Loucy (cell line): ENCODE measurements at regions not wholly inside any gene's neighbourhood (a gene's known extent, or its start where the extent isn't known, plus 50 kb on each side); places are given as distances from the start of the nearest gene placed in this dataset.

Experiments
- H2AFZ ChIP-seq: fragments of 200-600 bp; sonication (generic); 2 replicates; pipeline ENCODE4 v1.6.0; 2016; ENCODE audit warnings: antibody characterized with exemption, mild to moderate bottlenecking, low read length, moderate library complexity
- H3F3A ChIP-seq: fragments of 200-600 bp; 2 replicates; pipeline ENCODE4 v1.6.0; 2016; ENCODE audit warnings: antibody characterized with exemption, low read depth, mild to moderate bottlenecking
- H3K27me3 ChIP-seq: fragments of 200-600 bp; sonication (generic); 2 replicates; pipeline ENCODE4 v1.6.1; 2014; ENCODE audit warnings: low read length, mild to moderate bottlenecking; ENCODE audit not compliant: insufficient read depth, poor library complexity, severe bottlenecking
- H3K36me3 ChIP-seq: fragments of 200-600 bp; sonication (generic); 2 replicates; pipeline ENCODE4 v1.6.1; 2016; ENCODE audit warnings: low read length; ENCODE audit not compliant: insufficient read depth
- H3K4me1 ChIP-seq: fragments of 200-600 bp; sonication (generic); 2 replicates; pipeline ENCODE4 v1.5.1; 2014; ENCODE audit warnings: low read length, mild to moderate bottlenecking; ENCODE audit not compliant: insufficient read depth, poor library complexity, severe bottlenecking
- H3K4me2 ChIP-seq: fragments of 200-600 bp; sonication (generic); 2 replicates; pipeline ENCODE4 v1.6.0; 2014; ENCODE audit warnings: antibody characterized with exemption, low read length, low read depth, mild to moderate bottlenecking; ENCODE audit not compliant: poor library complexity, severe bottlenecking
- H3K4me3 ChIP-seq: fragments of 200-600 bp; sonication (generic); 2 replicates; pipeline ENCODE4 v1.5.1; 2014; ENCODE audit warnings: low read length, mild to moderate bottlenecking, mixed read lengths; ENCODE audit not compliant: poor library complexity, severe bottlenecking
- H3K79me2 ChIP-seq: fragments of 200-600 bp; sonication (generic); 2 replicates; pipeline ENCODE4 v1.6.1; 2014; ENCODE audit warnings: low read length; ENCODE audit not compliant: insufficient read depth
- H3K9ac ChIP-seq: fragments of 200-600 bp; sonication (generic); 2 replicates; pipeline ENCODE4 v1.6.0; 2014; ENCODE audit warnings: mild to moderate bottlenecking, low read depth, low read length, moderate library complexity; ENCODE audit not compliant: poor library complexity, severe bottlenecking
- H3K9me2 ChIP-seq: fragments of 200-600 bp; sonication (generic); replicated peaks from 2 replicates; pipeline ENCODE4 v1.6.1; 2016; ENCODE audit warnings: low read depth, low read length, mixed read lengths
- H3K9me3 ChIP-seq: fragments of 200-600 bp; sonication (generic); 2 replicates; pipeline ENCODE4 v1.6.1; 2014; ENCODE audit warnings: mild to moderate bottlenecking, antibody characterized with exemption, low read length, low read depth; ENCODE audit not compliant: insufficient read depth
- H4K20me1 ChIP-seq: fragments of 200-600 bp; sonication (generic); 2 replicates; pipeline ENCODE4 v1.6.0; 2014; ENCODE audit warnings: antibody characterized with exemption, low read length, mild to moderate bottlenecking; ENCODE audit not compliant: insufficient read depth, poor library complexity, severe bottlenecking
- CTCF ChIP-seq: fragments of 200-600 bp; sonication (generic); conservative IDR thresholded peaks from 2 replicates; pipeline ENCODE4 v1.5.1; 2014; ENCODE audit warnings: mild to moderate bottlenecking, antibody characterized with exemption, low read length
- EZH2phosphoT487 ChIP-seq: fragments of 200-600 bp; IDR thresholded peaks from 2 replicates; pipeline ENCODE4 v1.6.1; 2018; ENCODE audit warnings: antibody characterized with exemption, mild to moderate bottlenecking, moderate library complexity, borderline replicate concordance

GRCh38 chr15:52936489-52936888, 146.4 kb upstream of the ONECUT1 start:
- Histone ChIP-seq H3K9me2 (no peaks in the 10 kb centered on the region), H3K4me1 (no peaks in the 10 kb centered on the region), H3F3A (no peaks in the 10 kb centered on the region), H3K4me3 (no peak overlapping the region), H3K27me3 (no peaks in the 10 kb centered on the region), H3K9ac (no peak overlapping the region), H3K36me3 (no peaks in the 10 kb centered on the region), H3K9me3 (no peaks in the 10 kb centered on the region), H4K20me1 (no peaks in the 10 kb centered on the region), H3K79me2 (no peaks in the 10 kb centered on the region), H2AFZ (no peak overlapping the region), H3K4me2 (no peak overlapping the region)
- TF ChIP-seq CTCF = no peak

GRCh38 chr15:52925130-52925529, 135.0 kb upstream of the ONECUT1 start:
- no peaks in the 10 kb centered on the region for H4K20me1 ChIP-seq
- no peak overlapping the region for H3K4me2 ChIP-seq
- H3K9ac ChIP-seq = no peak overlapping the region
- no peak for TF ChIP-seq CTCF
- TF ChIP-seq EZH2phosphoT487 = no peak
- H3K79me2 ChIP-seq = no peaks in the 10 kb centered on the region
- no peak overlapping the region for H2AFZ ChIP-seq
- H3K9me3 ChIP-seq = no peaks in the 10 kb centered on the region
- no peaks in the 10 kb centered on the region for H3K9me2 ChIP-seq
- H3K4me1 ChIP-seq = no peaks in the 10 kb centered on the region
- no peaks in the 10 kb centered on the region for H3K36me3 ChIP-seq
- H3F3A ChIP-seq = no peaks in the 10 kb centered on the region
- no peak overlapping the region for H3K4me3 ChIP-seq
- H3K27me3 ChIP-seq = no peaks in the 10 kb centered on the region

GRCh38 chr15:52924630-52925029, 134.5 kb upstream of the ONECUT1 start:
- Histone ChIP-seq H3K9ac (no peak overlapping the region), H3K9me3 (no peaks in the 10 kb centered on the region), H2AFZ (no peak overlapping the region), H3K79me2 (no peaks in the 10 kb centered on the region), H3K4me1 (no peaks in the 10 kb centered on the region), H3F3A (no peaks in the 10 kb centered on the region), H3K4me3 (no peak overlapping the region), H3K4me2 (no peak overlapping the region), H3K27me3 (no peaks in the 10 kb centered on the region), H4K20me1 (no peaks in the 10 kb centered on the region), H3K36me3 (no peaks in the 10 kb centered on the region), H3K9me2 (no peaks in the 10 kb centered on the region)
- TF ChIP-seq CTCF (no peak), EZH2phosphoT487 (no peak)
